GM23248 (cell line): ENCODE measurements at regions not wholly inside any gene's neighbourhood (a gene's known extent, or its start where the extent isn't known, plus 50 kb on each side); places are given as distances from the start of the nearest gene placed in this dataset.

Source experiments
- DNase-seq: peaks from one replicate; pipeline ENCODE4 v3.0.0-alpha.2; 2015
- H2AFZ ChIP-seq: fragments of 200-600 bp; sonication (generic); 2 replicates; pipeline ENCODE4 v1.6.1; 2016; ENCODE audit warnings: antibody characterized with exemption
- H3F3A ChIP-seq: fragments of 200-600 bp; sonication (generic); 2 replicates; pipeline ENCODE4 v1.6.1; 2016; ENCODE audit warnings: mild to moderate bottlenecking, antibody characterized with exemption, mixed run types; ENCODE audit not compliant: insufficient read depth
- H3K27ac ChIP-seq: fragments of 200-600 bp; sonication (generic); 2 replicates; pipeline ENCODE4 v1.5.1; 2016; ENCODE audit warnings: mild to moderate bottlenecking
- H3K27me3 ChIP-seq: fragments of 200-600 bp; sonication (generic); replicated peaks from 2 replicates; pipeline ENCODE4 v1.6.1; 2016; ENCODE audit warnings: mild to moderate bottlenecking; ENCODE audit not compliant: insufficient read depth
- H3K36me3 ChIP-seq: fragments of 200-600 bp; sonication (generic); 2 replicates; pipeline ENCODE4 v1.6.1; 2016; ENCODE audit warnings: low read depth, mild to moderate bottlenecking
- H3K4me1 ChIP-seq: fragments of 200-600 bp; sonication (generic); 2 replicates; pipeline ENCODE4 v1.6.1; 2016; ENCODE audit warnings: mild to moderate bottlenecking; ENCODE audit not compliant: insufficient read depth
- H3K4me2 ChIP-seq: fragments of 200-600 bp; sonication (generic); one replicate; pipeline ENCODE4 v1.6.1; 2016; ENCODE audit warnings: mild to moderate bottlenecking; ENCODE audit not compliant: unreplicated experiment
- H3K4me3 ChIP-seq: fragments of 200-600 bp; sonication (generic); 2 replicates; pipeline ENCODE4 v1.5.1; 2016; ENCODE audit warnings: mild to moderate bottlenecking
- H3K79me2 ChIP-seq: fragments of 200-600 bp; sonication (generic); 2 replicates; pipeline ENCODE4 v1.6.1; 2016; ENCODE audit warnings: mild to moderate bottlenecking; ENCODE audit not compliant: insufficient read depth
- H3K9ac ChIP-seq: fragments of 200-600 bp; sonication (generic); 2 replicates; pipeline ENCODE4 v1.6.1; 2016; ENCODE audit warnings: mild to moderate bottlenecking
- H3K9me2 ChIP-seq: fragments of 200-600 bp; sonication (generic); 2 replicates; pipeline ENCODE4 v1.6.1; 2016; ENCODE audit warnings: mixed run types, mild to moderate bottlenecking, moderate library complexity; ENCODE audit not compliant: insufficient read depth
- H3K9me3 ChIP-seq: fragments of 200-600 bp; sonication (generic); one replicate; pipeline ENCODE4 v1.6.1; 2017; ENCODE audit warnings: low read depth
- H4K20me1 ChIP-seq: fragments of 200-600 bp; sonication (generic); 2 replicates; pipeline ENCODE4 v1.6.0; 2016; ENCODE audit not compliant: insufficient read depth
- EZH2 ChIP-seq: fragments of 200-600 bp; sonication (generic); IDR thresholded peaks from 2 replicates; pipeline ENCODE4 v1.6.1; 2018; ENCODE audit warnings: antibody characterized with exemption, mild to moderate bottlenecking; ENCODE audit not compliant: insufficient read depth, poor library complexity, severe bottlenecking
- EZH2phosphoT487 ChIP-seq: fragments of 200-600 bp; sonication (generic); IDR thresholded peaks from 2 replicates; pipeline ENCODE4 v1.6.1; 2018; ENCODE audit warnings: antibody characterized with exemption, moderate library complexity, mild to moderate bottlenecking, low read depth; ENCODE audit not compliant: insufficient read depth
- WGBS, 2 experiments: methylation state at CpG; one replicate each; pipeline ENCODE4 v1.1.6; 2015 to 2017; ENCODE audit warnings: low lambda C conversion rate in 2 of 2, low coverage in 1 of 2; ENCODE audit errors: missing lambda C conversion rate in 2 of 2; 5-methylcytosine and 5-hydroxymethylcytosine counted together
- in situ Hi-C: fragments of 300-500 bp; cut with MboI; formaldehyde crosslinking; loops from 2 replicates; pipeline ENCODE4 v1.15.0; 2020

GRCh38 chr1:869499-870244, 54.1 kb upstream of the SAMD11 start:
- no peaks in the 10 kb centered on the region for H3K9me2 ChIP-seq
- peak; percentile 73 for DNase-seq
- H3K4me3 ChIP-seq: no peak overlapping the region
- 12 to 17% methylated on average over 34 to 53 of the region's 55 CpGs for WGBS, 2 experiments
- no peak for TF ChIP-seq EZH2
- no peak for TF ChIP-seq EZH2phosphoT487
- H3K27ac ChIP-seq: no peak overlapping the region
- peaks cover 23% of the 10 kb centered on the region for H3K27me3 ChIP-seq
- no peaks in the 10 kb centered on the region for H3K79me2 ChIP-seq
- no peaks in the 10 kb centered on the region for H3K4me1 ChIP-seq
- H3K9ac ChIP-seq: no peak overlapping the region
- H2AFZ ChIP-seq: no peak overlapping the region
- H4K20me1 ChIP-seq: no peaks in the 10 kb centered on the region
- no peaks in the 10 kb centered on the region for H3K36me3 ChIP-seq
- no peaks in the 10 kb centered on the region for H3K9me3 ChIP-seq
- no peak overlapping the region for H3K4me2 ChIP-seq
- in situ Hi-C loops: no loop called here
- H3F3A ChIP-seq: peaks cover 8% of the 10 kb centered on the region; the same call in 1 of the 2 replicates
